Activated naive CD8-positive, alpha-beta T cell (primary cell): ENCODE measurements at regions not wholly inside any gene's neighbourhood (a gene's known extent, or its start where the extent isn't known, plus 50 kb on each side); places are given as distances from the start of the nearest gene placed in this dataset.
"Not testable (repeated sequence)": the region's sequence is repeated elsewhere in the genome, so short reads cannot be mapped to it uniquely, and the experiment has no call there.

ENCODE experiments used
- H3K27ac Mint-ChIP-seq: one replicate; pipeline ENCODE4 v1.8.0; 2021; ENCODE audit warnings: mixed read lengths
- H3K27me3 Mint-ChIP-seq: one replicate; pipeline ENCODE4 v1.8.0; 2021; ENCODE audit warnings: mixed read lengths
- H3K36me3 Mint-ChIP-seq: one replicate; pipeline ENCODE4 v1.8.0; 2021; ENCODE audit warnings: mixed read lengths
- H3K4me1 Mint-ChIP-seq: one replicate; pipeline ENCODE4 v1.8.0; 2021; ENCODE audit warnings: low read depth, mixed read lengths
- H3K4me3 Mint-ChIP-seq: one replicate; pipeline ENCODE4 v1.8.0; 2021; ENCODE audit warnings: mild to moderate bottlenecking, mixed read lengths
- H3K9me3 Mint-ChIP-seq: one replicate; pipeline ENCODE4 v1.8.0; 2021; ENCODE audit warnings: low read depth, mixed read lengths

DNA sequence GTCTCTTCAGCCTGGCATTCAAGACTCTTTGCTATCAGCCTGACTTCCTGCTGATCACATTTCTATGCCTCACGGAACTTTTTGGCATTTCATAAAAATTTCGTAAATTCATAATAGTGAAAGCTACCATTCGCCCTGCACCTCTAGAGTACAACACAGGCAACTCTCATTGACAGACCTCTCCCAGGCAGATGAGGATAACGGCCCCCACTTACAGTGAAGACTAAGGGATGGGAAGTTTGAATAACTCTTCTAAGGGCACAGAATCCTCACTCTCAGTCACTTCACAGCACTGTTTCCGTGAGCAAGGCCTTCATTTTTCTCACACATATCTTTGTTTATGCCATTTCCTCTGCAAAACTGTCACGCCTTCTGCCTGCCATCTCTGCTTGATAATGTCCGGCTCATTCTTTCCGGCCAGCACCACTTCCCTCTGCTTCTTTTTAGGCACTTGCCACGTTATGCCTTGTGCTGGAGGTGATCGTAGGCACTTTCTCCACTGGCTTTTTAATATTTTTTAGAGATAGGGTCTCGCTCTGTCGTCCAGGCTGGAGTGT, 224.1 kb upstream of the HES1 start:
- no peak overlapping the region for H3K27ac Mint-ChIP-seq
- peaks cover 3% of the 10 kb centered on the region for H3K9me3 Mint-ChIP-seq
- no peak overlapping the region for H3K4me3 Mint-ChIP-seq
- peaks cover 12% of the 10 kb centered on the region for H3K4me1 Mint-ChIP-seq
- H3K27me3 Mint-ChIP-seq, result no peaks in the 10 kb centered on the region
- H3K36me3 Mint-ChIP-seq, result peaks cover 3% of the 10 kb centered on the region

DNA sequence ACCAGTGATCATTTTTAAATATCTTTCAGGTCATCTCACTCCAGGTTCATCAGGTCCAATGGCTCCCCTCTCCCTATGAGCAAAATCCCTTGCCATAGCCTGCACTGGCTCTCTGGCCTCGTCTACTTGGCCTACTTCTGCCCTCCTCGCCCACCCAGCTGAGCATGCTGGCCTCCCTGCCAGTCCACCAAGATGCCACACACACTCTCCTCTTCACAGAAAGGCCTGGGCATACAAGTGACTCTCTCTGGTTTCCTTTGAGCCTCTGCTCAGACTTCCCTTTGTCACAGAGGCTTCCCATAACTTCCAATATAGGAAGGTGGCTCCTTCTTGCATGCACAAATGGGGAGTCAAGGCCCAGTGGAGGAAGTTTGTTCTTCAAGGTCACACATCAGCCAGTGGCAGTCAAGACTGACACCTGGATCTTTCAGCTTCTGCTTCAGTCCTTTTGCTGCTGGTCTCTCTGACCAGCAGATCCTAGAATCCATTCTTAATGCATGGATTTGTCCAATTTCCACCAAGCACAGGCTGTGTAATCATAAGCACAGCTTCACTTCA, 223.2 kb upstream of the HES1 start:
- H3K27ac Mint-ChIP-seq, result no peak overlapping the region
- peaks cover 3% of the 10 kb centered on the region for H3K9me3 Mint-ChIP-seq
- peaks cover 12% of the 10 kb centered on the region for H3K4me1 Mint-ChIP-seq
- H3K36me3 Mint-ChIP-seq, result peaks cover 3% of the 10 kb centered on the region
- H3K27me3 Mint-ChIP-seq, result no peaks in the 10 kb centered on the region
- H3K4me3 Mint-ChIP-seq, result no peak overlapping the region

DNA sequence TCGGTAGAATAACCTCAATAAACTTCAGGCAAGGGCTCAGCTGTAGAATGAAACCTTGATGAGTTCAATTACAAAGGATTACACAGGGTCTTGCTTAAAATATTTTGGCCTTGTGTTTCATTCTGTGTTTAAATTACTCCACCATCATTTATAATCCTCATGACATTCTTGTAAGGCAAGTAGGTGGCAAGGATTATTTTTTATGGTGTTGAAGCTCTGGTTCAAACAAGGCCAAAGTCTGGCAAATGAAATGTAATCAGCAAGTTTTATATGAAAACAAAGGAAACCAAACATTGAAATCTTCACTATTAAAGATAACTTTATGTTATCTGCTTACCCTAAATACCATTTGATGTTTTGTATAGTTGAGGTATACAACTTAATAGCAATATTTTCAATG, 221.3 kb upstream of the HES1 start:
- no peaks in the 10 kb centered on the region for H3K9me3 Mint-ChIP-seq
- no peak overlapping the region for H3K27ac Mint-ChIP-seq
- H3K4me1 Mint-ChIP-seq, result peaks cover 12% of the 10 kb centered on the region
- no peaks in the 10 kb centered on the region for H3K27me3 Mint-ChIP-seq
- no peak overlapping the region for H3K4me3 Mint-ChIP-seq
- H3K36me3 Mint-ChIP-seq, result no peaks in the 10 kb centered on the region

DNA sequence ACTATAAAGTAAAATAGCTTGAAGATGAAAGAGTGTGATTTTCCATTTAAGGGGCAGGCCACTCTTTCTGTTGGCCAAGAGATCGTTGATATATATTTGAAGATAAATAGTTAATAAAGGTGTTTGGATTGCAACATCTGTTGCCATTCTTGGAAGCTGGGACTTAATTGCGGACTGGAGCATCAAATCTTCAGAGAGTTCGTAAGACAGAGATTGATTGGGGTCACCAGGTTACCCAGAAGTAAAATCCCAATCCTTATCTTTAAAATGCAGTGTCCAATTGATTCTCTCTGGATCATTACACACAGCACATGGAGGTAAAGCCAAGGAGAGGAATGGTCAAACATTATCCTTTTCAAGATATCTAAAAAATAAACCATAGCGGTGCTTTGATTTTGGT, 220.8 kb upstream of the HES1 start:
- H3K36me3 Mint-ChIP-seq, result no peaks in the 10 kb centered on the region

DNA sequence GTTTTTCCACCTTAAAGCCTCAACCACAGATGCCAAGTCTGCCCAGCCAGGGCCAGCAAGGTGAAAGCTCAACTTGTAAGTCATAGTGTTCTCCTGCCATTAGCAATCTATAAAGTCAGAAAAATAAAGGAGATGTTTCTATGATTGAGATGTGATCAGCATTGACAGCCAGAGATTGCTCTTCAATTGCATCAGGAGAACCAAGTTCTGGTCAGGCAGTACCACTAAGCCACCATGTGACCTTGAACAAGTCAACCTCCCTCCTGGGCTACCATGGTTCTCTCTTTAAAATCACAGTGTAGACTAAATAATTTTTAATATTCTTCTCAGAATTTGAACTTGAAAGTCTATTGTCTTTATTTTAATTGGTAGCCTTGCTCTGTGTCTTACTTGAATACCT, 220.3 kb upstream of the HES1 start:
- Mint-ChIP-seq H3K27me3 (no peaks in the 10 kb centered on the region), H3K36me3 (no peaks in the 10 kb centered on the region), H3K27ac (no peak overlapping the region), H3K4me1 (peaks cover 9% of the 10 kb centered on the region), H3K9me3 (no peaks in the 10 kb centered on the region), H3K4me3 (no peak overlapping the region)

More for the DNA sequence above, 220.8 kb upstream of the HES1 start:
- Mint-ChIP-seq H3K4me3 (no peak overlapping the region), H3K4me1 (peaks cover 10% of the 10 kb centered on the region), H3K27me3 (no peaks in the 10 kb centered on the region), H3K27ac (no peak overlapping the region), H3K9me3 (no peaks in the 10 kb centered on the region)

DNA sequence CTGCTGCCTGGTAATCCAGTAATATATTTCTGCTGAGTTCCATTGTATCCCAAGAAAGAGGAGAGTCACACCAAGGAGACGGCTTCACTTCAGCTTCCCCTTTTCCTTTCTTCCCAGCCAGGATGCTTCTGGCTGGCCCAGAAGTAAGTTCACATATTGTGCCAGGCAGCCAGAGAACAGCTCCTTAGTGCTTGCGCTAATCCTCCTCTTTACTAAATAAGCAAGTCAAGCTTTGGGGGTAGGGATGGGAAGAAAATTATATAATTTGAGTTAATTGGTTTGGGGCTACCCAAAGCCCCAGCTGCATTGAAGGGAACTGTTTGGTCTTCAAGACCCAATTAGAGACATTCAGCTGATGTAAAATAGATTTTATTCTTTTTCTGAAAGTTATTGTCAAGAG, 218.8 kb upstream of the HES1 start:
- H3K4me1 Mint-ChIP-seq, result peaks cover 1% of the 10 kb centered on the region
- H3K9me3 Mint-ChIP-seq, result no peaks in the 10 kb centered on the region
- H3K27ac Mint-ChIP-seq, result no peak overlapping the region
- no peak overlapping the region for H3K4me3 Mint-ChIP-seq
- no peaks in the 10 kb centered on the region for H3K36me3 Mint-ChIP-seq
- H3K27me3 Mint-ChIP-seq, result no peaks in the 10 kb centered on the region

DNA sequence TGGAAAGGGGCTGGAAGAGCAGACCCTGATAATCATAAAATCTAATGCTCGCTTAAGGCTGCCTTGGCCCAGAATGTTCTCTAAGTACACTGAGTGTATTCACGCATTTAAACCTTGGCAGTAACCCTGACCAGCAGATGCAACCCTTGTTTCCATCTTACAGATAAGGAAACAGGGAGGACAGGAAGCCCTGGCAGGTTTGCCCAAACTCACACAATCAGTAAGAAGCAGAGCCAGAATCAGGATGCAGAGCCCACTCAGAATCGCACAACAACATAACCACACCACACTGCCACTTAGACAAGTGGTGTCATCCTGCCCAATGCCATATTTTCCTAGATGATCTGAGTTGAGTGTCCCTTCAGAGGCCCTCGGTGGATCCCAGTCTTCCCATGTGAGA, 214.5 kb upstream of the HES1 start:
- Mint-ChIP-seq H3K27me3 (no peaks in the 10 kb centered on the region), H3K9me3 (no peaks in the 10 kb centered on the region), H3K4me3 (no peak overlapping the region), H3K4me1 (no peaks in the 10 kb centered on the region), H3K36me3 (no peaks in the 10 kb centered on the region), H3K27ac (no peak overlapping the region)

DNA sequence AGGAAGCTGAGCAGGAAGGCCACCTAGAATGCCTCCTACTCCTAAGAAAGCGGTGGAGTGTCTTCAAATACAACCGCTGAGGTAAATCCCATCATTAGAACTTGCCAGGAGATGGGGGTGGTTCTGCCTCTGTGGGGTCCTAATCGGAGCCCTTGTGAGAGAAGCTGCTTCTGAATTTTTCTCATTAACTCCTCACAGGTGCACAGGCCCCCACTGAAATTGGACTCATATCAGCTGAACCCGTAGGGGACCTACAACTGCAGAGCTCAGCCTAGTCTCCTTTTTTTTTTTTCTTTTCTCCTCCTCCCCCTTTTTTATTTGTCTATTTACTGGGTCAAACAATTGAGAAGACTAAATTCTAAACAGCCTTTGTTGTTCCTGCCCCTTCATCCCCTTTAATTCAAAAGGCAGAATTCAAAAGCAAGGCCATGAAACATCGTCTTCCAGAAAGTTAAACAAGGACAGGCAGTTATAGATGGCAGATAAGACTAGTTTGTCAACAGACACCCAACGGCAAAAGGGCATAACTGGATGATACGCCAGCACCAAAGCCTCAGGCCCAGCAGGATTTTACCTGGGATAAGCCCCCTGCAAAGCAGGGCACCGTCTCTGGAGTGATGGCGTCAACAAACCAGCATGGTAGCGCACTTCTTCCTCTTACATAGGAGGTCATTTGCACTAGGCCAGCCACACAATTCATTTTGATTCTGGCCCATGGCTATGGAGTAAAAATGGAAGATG, 213.7 kb upstream of the HES1 start:
- no peaks in the 10 kb centered on the region for H3K4me1 Mint-ChIP-seq
- no peaks in the 10 kb centered on the region for H3K36me3 Mint-ChIP-seq
- H3K27me3 Mint-ChIP-seq, result no peaks in the 10 kb centered on the region
- no peak overlapping the region for H3K27ac Mint-ChIP-seq
- H3K4me3 Mint-ChIP-seq, result no peak overlapping the region
- no peaks in the 10 kb centered on the region for H3K9me3 Mint-ChIP-seq

DNA sequence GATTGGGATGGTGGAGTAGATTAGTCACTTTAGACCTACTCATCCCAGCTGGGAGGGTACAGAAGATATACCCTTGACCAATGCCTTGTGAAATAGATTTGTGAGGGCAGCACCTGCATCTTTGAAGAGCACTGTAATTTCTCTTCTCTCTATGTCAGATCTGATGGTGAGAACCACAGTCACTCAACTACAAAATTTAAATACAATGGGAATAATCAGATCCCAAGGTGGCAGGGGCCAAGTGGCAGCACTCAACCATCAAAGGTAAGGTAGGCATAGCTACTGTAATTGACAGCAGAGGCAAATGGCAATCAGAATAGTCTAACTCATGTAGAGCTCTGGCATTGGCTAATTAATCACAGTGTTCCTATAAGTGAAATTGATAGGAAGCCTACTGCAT, 212.0 kb upstream of the HES1 start:
- H3K4me3 Mint-ChIP-seq, H3K4me1 Mint-ChIP-seq, H3K9me3 Mint-ChIP-seq, H3K36me3 Mint-ChIP-seq, H3K27ac Mint-ChIP-seq, H3K27me3 Mint-ChIP-seq: not testable (repeated sequence)

DNA sequence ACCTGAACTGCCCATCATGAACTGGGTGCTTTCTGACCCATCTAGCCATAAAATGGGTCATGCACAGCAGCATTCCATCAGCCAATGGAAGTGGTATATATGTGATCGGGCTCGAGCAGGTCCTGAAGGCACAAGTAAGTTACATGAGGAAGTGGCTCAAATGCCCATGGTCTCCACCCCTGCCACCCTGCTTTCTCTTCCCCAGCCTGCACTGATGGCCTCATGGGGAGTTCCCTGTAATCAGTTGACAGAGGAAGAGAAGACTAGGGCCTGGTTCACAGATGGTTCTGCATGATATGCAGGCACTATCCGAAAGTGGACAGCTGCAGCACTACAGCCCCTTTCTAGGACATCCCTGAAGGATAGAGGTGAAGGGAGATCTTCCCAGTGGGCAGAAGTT, 209.9 kb upstream of the HES1 start:
- not testable (repeated sequence) for H3K27me3 Mint-ChIP-seq, H3K4me1 Mint-ChIP-seq, H3K27ac Mint-ChIP-seq, H3K36me3 Mint-ChIP-seq, H3K4me3 Mint-ChIP-seq, H3K9me3 Mint-ChIP-seq

DNA sequence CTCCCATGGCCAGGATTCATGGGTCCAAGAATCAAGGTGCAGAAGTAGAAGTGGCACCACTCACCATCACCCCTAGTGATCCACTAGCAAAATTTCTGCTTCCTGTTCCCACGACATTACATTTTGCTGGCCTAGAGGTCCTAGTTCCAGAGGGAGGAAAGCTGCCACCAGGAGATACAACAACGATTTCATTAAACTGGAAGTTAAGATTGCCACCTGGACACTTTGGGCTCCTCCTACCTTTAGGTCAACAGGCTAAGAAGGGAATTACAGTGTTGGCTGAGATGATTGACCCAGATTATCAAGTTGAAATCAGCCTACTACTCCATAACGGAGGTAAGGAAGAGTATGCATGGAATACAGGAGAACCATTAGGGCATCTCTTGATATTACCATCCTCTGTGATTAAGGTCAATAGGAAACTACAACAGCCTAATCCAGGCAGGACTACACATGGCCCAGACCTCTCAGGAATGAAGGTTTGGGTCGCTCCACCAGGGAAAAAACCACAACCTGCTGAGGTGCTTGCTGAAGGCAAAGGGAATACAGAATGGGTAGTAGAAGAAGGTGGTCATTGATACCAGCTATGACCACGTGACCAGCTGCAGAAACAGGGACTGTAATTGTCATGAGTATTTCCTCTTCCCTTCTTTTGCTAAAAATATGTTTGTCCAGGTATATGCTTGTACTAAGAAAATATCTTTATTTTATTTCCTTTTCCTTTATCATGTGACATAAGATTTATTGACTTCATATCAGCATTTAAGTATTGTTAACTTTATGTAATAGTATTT, 208.3 kb upstream of the HES1 start:
- not testable (repeated sequence) for H3K4me1 Mint-ChIP-seq, H3K27ac Mint-ChIP-seq, H3K36me3 Mint-ChIP-seq, H3K4me3 Mint-ChIP-seq, H3K9me3 Mint-ChIP-seq, H3K27me3 Mint-ChIP-seq

DNA sequence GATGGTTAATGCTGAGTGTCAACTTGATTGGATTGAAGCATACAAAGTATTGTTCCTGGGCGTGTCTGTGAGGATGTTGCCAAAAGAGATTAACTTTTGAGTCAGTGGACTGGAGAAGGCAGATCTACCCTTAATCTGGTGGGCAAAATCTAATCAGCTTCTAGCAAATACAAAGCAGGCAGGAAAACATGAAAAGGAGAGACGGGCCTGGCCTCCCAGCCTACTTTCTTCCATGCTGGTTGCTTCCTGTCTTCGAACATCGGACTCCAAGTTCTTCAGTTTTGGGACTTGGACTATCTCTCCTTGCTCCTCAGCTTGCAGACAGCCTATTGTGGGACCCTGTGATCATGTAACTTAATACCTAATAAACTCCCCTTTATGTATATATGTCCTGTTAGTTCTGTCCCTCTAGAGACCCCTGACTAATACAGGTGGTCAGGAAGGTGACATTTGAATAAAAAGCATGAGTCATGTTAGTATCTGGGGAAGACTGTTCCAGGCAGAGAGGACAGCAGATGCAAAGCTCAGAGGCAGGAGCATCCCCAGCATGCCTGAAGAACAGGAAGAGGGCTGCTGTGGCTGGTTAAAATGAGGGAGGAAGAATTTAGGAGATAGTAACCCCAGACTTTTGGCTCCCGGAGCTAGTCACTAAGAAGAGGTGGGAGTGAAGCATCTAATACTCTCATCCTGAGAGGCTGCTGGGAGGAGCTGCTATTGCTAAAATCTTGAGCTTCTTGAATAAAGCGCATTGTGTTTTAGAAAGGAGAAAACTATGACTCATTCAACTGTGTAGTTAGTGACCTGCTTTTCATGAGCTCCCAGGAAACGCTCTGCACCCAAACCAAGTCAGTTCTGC, 207.4 kb upstream of the HES1 start:
- no peaks in the 10 kb centered on the region for H3K9me3 Mint-ChIP-seq
- no peaks in the 10 kb centered on the region for H3K4me1 Mint-ChIP-seq
- peaks cover 3% of the 10 kb centered on the region for H3K27me3 Mint-ChIP-seq
- H3K4me3 Mint-ChIP-seq, result no peak overlapping the region
- H3K36me3 Mint-ChIP-seq, result no peaks in the 10 kb centered on the region
- no peak overlapping the region for H3K27ac Mint-ChIP-seq

DNA sequence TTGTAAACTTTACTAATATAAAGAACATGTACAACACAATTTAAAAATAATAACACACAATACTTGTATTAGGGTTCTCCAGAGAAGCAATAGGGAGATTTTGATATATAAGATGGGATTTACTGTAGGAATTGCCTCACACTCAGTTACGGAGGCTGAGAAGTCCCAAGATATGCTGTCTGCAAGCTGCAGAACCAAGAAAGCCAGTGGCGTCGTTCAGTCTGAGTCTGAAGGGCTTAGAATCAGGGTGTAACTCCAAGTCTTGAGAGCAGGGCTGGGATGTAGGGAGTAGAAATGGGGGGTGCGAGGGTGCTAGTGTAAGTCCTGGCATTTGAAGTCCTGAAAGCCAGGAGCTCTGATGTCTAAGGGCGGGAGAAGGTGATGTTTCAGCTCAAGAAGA, 206.6 kb upstream of the HES1 start:
- Mint-ChIP-seq H3K36me3 (no peaks in the 10 kb centered on the region), H3K9me3 (no peaks in the 10 kb centered on the region), H3K27me3 (peaks cover 3% of the 10 kb centered on the region), H3K4me1 (no peaks in the 10 kb centered on the region), H3K27ac (no peak overlapping the region), H3K4me3 (no peak overlapping the region)

DNA sequence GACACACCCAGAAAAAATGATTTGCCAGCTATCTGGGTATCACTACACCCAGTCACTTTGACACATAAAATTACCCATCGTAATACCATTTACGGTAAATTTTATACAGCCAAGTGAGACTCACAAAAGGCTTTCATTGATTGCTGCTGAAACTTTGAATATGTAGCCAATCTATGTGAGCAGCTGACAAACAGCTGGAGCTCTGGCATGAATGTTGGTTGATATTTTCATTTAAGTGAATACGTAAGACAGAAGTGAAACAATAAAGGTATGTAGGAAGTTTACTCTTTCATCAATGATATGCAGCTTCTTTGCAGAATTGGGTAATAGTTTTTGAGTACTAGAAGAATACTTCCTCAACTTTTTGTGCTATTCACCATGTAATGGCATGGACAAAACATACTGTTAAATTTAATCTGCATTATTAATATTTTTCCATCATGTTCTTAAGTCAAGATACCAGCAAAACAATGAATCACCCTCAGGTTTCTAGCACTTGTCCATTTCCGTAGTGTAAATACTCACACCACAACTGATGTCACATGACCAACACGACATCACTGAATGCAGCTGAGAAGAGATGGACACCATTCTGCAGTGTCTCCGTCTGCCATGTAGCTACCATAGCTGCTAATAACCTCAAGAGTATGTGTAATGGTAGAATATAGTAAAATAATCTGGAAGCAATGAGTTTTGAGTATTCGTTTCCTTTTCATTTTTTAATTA, 205.9 kb upstream of the HES1 start:
- no peaks in the 10 kb centered on the region for H3K9me3 Mint-ChIP-seq
- peaks cover 4% of the 10 kb centered on the region for H3K27me3 Mint-ChIP-seq
- no peak overlapping the region for H3K27ac Mint-ChIP-seq
- no peaks in the 10 kb centered on the region for H3K4me1 Mint-ChIP-seq
- H3K36me3 Mint-ChIP-seq, result no peaks in the 10 kb centered on the region
- no peak overlapping the region for H3K4me3 Mint-ChIP-seq
